ENCODE measurements at regions not wholly inside any gene's neighbourhood (a gene's known extent, or its start where the extent isn't known, plus 50 kb on each side); places are given as distances from the start of the nearest gene placed in this dataset.

GRCh38 chr18:69291044-69291443, 109.6 kb upstream of the DOK6 start (continued):
- TF ChIP-seq ZNF462 (CRISPR knock-in tag; IDR thresholded peaks at IDR 0.05) (no peak), ZNF114 (CRISPR knock-in tag; IDR thresholded peaks at IDR 0.05) (no peak)

DNA sequence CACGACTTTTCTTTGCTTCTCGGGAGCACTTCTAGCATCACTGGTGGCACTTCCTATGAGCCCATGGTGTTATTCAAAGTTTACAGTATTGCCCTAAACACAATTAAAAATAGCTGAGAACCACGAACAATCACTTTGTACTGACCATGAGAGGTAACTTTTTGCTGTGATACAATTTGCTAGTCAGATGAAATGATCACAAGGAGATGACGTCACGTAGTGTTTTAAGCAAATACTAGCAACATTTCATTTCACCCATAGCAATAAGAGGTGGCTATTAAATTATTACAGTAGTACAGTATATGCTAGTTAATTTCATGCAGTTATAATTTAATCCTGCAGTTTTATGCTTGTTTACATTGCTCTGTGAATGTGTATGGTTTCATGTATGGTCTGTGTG, 108.9 kb upstream of the DOK6 start:
- no peaks in the 10 kb centered on the region for H3K36me3 Mint-ChIP-seq (ENCODE audit: low read depth)
- no peak overlapping the region for H3K4me3 ChIP-seq
- no peak for DNase-seq (ENCODE audit: low spot score)
- TF ChIP-seq, protein P1, sequence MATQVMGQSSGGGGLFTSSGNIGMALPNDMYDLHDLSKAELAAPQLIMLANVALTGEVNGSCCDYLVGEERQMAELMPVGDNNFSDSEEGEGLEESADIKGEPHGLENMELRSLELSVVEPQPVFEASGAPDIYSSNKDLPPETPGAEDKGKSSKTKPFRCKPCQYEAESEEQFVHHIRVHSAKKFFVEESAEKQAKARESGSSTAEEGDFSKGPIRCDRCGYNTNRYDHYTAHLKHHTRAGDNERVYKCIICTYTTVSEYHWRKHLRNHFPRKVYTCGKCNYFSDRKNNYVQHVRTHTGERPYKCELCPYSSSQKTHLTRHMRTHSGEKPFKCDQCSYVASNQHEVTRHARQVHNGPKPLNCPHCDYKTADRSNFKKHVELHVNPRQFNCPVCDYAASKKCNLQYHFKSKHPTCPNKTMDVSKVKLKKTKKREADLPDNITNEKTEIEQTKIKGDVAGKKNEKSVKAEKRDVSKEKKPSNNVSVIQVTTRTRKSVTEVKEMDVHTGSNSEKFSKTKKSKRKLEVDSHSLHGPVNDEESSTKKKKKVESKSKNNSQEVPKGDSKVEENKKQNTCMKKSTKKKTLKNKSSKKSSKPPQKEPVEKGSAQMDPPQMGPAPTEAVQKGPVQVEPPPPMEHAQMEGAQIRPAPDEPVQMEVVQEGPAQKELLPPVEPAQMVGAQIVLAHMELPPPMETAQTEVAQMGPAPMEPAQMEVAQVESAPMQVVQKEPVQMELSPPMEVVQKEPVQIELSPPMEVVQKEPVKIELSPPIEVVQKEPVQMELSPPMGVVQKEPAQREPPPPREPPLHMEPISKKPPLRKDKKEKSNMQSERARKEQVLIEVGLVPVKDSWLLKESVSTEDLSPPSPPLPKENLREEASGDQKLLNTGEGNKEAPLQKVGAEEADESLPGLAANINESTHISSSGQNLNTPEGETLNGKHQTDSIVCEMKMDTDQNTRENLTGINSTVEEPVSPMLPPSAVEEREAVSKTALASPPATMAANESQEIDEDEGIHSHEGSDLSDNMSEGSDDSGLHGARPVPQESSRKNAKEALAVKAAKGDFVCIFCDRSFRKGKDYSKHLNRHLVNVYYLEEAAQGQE (IDR thresholded peaks at IDR 0.05; ENCODE audit: unreplicated experiment): no peak
- no peak for TF ChIP-seq JUNB (IDR thresholded peaks at IDR 0.05; ENCODE audit: unreplicated experiment)
- TF ChIP-seq, protein P2, sequence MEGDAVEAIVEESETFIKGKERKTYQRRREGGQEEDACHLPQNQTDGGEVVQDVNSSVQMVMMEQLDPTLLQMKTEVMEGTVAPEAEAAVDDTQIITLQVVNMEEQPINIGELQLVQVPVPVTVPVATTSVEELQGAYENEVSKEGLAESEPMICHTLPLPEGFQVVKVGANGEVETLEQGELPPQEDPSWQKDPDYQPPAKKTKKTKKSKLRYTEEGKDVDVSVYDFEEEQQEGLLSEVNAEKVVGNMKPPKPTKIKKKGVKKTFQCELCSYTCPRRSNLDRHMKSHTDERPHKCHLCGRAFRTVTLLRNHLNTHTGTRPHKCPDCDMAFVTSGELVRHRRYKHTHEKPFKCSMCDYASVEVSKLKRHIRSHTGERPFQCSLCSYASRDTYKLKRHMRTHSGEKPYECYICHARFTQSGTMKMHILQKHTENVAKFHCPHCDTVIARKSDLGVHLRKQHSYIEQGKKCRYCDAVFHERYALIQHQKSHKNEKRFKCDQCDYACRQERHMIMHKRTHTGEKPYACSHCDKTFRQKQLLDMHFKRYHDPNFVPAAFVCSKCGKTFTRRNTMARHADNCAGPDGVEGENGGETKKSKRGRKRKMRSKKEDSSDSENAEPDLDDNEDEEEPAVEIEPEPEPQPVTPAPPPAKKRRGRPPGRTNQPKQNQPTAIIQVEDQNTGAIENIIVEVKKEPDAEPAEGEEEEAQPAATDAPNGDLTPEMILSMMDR (conservative IDR thresholded peaks at IDR 0.05; ENCODE audit: low read depth in 2 of 2): no peak

More for the DNA sequence above, 108.9 kb upstream of the DOK6 start:
- Histone ChIP-seq H3K79me2 (replicated peaks; ENCODE audit: insufficient read depth) (no peaks in the 10 kb centered on the region), H3K27ac (ENCODE audit: low read depth) (no peak overlapping the region), H3K9me2 (ENCODE audit: insufficient read depth) (no peaks in the 10 kb centered on the region), H2AFZ (no peak overlapping the region), H4K20me1 (replicated peaks; ENCODE audit: insufficient read depth) (no peaks in the 10 kb centered on the region), H3K4me1 (ENCODE audit: insufficient read depth) (no peaks in the 10 kb centered on the region), H3K4me2 (no peak overlapping the region), H3K27me3 (ENCODE audit: insufficient read depth) (no peaks in the 10 kb centered on the region), H3F3A (replicated peaks; ENCODE audit: low read depth) (no peaks in the 10 kb centered on the region), H3K36me3 (ENCODE audit: insufficient read depth) (no peaks in the 10 kb centered on the region)
- Mint-ChIP-seq H3K4me3 (no peak overlapping the region), H3K4me1 (no peaks in the 10 kb centered on the region), H3K27ac (no peak overlapping the region), H3K27me3 (ENCODE audit: insufficient read depth, low read depth, poor library complexity) (no peaks in the 10 kb centered on the region), H3K9me3 (no peaks in the 10 kb centered on the region)
- no peak for ATAC-seq
